ENCODE measurements at regions not wholly inside any gene's neighbourhood (a gene's known extent, or its start where the extent isn't known, plus 50 kb on each side); places are given as distances from the start of the nearest gene placed in this dataset.

DNA sequence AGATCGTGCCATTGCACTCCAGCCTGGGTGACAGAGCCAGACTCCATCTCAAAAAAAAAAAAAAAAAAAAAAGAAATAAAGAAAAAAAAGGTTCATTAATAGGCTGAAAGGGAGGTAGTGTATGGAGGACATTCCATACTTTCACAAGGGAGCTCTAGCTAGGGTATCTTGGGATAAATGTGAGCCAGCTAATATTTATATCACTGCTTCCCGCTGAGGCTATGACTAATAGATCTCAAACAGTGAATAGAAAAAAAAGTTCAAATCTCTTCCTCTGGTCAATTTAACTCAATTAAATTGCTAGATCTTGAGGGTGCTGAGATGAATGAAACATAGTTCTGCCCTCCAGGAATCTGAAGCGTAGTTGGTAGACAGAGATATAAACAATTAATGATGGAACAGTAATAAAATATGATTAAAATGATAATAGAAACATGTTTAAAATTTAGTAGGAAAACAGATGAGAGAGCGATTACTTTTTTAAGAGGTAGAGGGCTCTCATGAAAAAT, 55.7 kb upstream of the SHISA3 start:
- H3K79me2 ChIP-seq (ENCODE audit: insufficient read depth): no peaks in the 10 kb centered on the region
- H2AFZ ChIP-seq: no peak overlapping the region
- no peaks in the 10 kb centered on the region for H3K27me3 ChIP-seq (replicated peaks; ENCODE audit: insufficient read depth)
- H3K4me2 ChIP-seq (ENCODE audit: unreplicated experiment): no peak overlapping the region
- H3K4me3 ChIP-seq: no peak overlapping the region
- no peaks in the 10 kb centered on the region for H3K9me2 ChIP-seq (ENCODE audit: insufficient read depth)
- H4K20me1 ChIP-seq (ENCODE audit: insufficient read depth): no peaks in the 10 kb centered on the region
- in situ Hi-C loops (cut with MboI): no loop called here
- H3K36me3 ChIP-seq (ENCODE audit: low read depth): no peaks in the 10 kb centered on the region
- peaks cover 10% of the 10 kb centered on the region; the same call in 1 of the 2 replicates for H3F3A ChIP-seq (ENCODE audit: insufficient read depth)
- 75 to 79% methylated on average over 4 of the region's 4 CpGs for WGBS, 2 experiments (ENCODE audit: low coverage in 1 of 2, low lambda C conversion rate in 2 of 2, missing lambda C conversion rate in 2 of 2)
- no peak for TF ChIP-seq EZH2phosphoT487 (IDR thresholded peaks at IDR 0.05; ENCODE audit: insufficient read depth, low read depth)
- TF ChIP-seq EZH2 (IDR thresholded peaks at IDR 0.05; ENCODE audit: insufficient read depth, poor library complexity, severe bottlenecking): no peak
- peak; percentile 21 for DNase-seq
- H3K9ac ChIP-seq: no peak overlapping the region
- peaks cover 12% of the 10 kb centered on the region; the same call in 1 of the 2 replicates for H3K4me1 ChIP-seq (ENCODE audit: insufficient read depth)
- no peak overlapping the region for H3K27ac ChIP-seq
- H3K9me3 ChIP-seq (ENCODE audit: low read depth): no peaks in the 10 kb centered on the region

DNA sequence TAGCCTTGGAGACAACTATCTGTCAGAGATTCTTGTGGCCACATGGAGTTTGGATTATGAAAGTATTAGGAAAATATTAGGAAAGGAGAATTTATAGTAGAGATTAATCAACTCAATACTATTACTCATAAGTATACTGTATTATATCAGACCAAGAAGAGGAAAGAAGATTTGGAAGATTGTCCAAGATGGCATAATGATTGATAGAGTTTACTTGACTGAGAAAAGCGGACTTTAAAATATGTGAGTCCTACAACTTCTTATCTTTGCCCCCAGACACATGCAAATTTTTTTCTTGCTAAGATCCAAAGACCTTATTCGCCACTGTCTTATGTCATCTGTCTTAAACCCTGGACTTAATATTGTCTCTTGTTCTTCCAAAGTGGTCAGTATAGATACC, 54.8 kb upstream of the SHISA3 start:
- in situ Hi-C loops (cut with MboI): no loop called here
- Histone ChIP-seq H3K4me1 (ENCODE audit: insufficient read depth) (peaks cover 12% of the 10 kb centered on the region; the same call in 1 of the 2 replicates), H2AFZ (no peak overlapping the region), H3K4me3 (no peak overlapping the region), H3K9ac (no peak overlapping the region), H3K27ac (no peak overlapping the region), H3K9me2 (ENCODE audit: insufficient read depth) (no peaks in the 10 kb centered on the region), H3K79me2 (ENCODE audit: insufficient read depth) (no peaks in the 10 kb centered on the region), H3K36me3 (ENCODE audit: low read depth) (no peaks in the 10 kb centered on the region), H3K9me3 (ENCODE audit: low read depth) (no peaks in the 10 kb centered on the region), H3F3A (ENCODE audit: insufficient read depth) (peaks cover 10% of the 10 kb centered on the region; the same call in 1 of the 2 replicates), H4K20me1 (ENCODE audit: insufficient read depth) (no peaks in the 10 kb centered on the region), H3K4me2 (ENCODE audit: unreplicated experiment) (no peak overlapping the region), H3K27me3 (replicated peaks; ENCODE audit: insufficient read depth) (no peaks in the 10 kb centered on the region)
- TF ChIP-seq EZH2phosphoT487 (IDR thresholded peaks at IDR 0.05; ENCODE audit: insufficient read depth, low read depth): no peak
- TF ChIP-seq EZH2 (IDR thresholded peaks at IDR 0.05; ENCODE audit: insufficient read depth, poor library complexity, severe bottlenecking): no peak
- WGBS, 2 experiments (ENCODE audit: low coverage in 1 of 2, low lambda C conversion rate in 2 of 2, missing lambda C conversion rate in 2 of 2): 46 to 71% methylated on average over 2 of the region's 2 CpGs
- DNase-seq: no peak

DNA sequence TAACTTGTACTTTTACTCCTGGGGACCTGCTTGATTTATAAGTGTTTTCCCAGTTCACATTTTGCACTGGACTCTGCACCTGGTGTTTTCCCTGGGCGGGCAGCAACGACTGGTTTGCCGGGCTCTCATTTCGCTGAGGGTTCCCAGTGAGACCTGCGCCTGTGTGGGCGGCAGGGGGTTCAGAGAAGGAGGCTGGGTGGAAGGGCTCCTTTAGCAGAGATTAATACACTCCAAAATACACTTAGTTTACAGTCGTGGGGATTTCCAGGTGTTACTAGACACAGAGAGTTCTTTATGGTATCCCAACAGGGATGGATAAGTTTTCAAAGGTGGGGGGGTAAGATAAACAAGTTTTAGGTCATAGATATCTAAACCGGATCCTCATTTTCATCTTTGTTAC, 53.0 kb upstream of the SHISA3 start:
- Histone ChIP-seq H3K9ac (no peak overlapping the region), H3K9me2 (ENCODE audit: insufficient read depth) (no peaks in the 10 kb centered on the region), H4K20me1 (ENCODE audit: insufficient read depth) (no peaks in the 10 kb centered on the region), H3K4me1 (ENCODE audit: insufficient read depth) (peaks cover 12% of the 10 kb centered on the region; the same call in 1 of the 2 replicates), H3K4me2 (ENCODE audit: unreplicated experiment) (no peak overlapping the region), H2AFZ (no peak overlapping the region), H3K27me3 (replicated peaks; ENCODE audit: insufficient read depth) (no peaks in the 10 kb centered on the region), H3F3A (ENCODE audit: insufficient read depth) (peaks cover 10% of the 10 kb centered on the region; the same call in 1 of the 2 replicates), H3K27ac (no peak overlapping the region), H3K79me2 (ENCODE audit: insufficient read depth) (no peaks in the 10 kb centered on the region), H3K4me3 (no peak overlapping the region), H3K36me3 (ENCODE audit: low read depth) (no peaks in the 10 kb centered on the region), H3K9me3 (ENCODE audit: low read depth) (no peaks in the 10 kb centered on the region)
- in situ Hi-C loops (cut with MboI): no loop called here
- 48 to 63% methylated on average over 8 of the region's 8 CpGs for WGBS, 2 experiments (ENCODE audit: low coverage in 1 of 2, low lambda C conversion rate in 2 of 2, missing lambda C conversion rate in 2 of 2)
- TF ChIP-seq EZH2phosphoT487 (IDR thresholded peaks at IDR 0.05; ENCODE audit: insufficient read depth, low read depth) (no peak), EZH2 (IDR thresholded peaks at IDR 0.05; ENCODE audit: insufficient read depth, poor library complexity, severe bottlenecking) (no peak)
- no peak for DNase-seq

DNA sequence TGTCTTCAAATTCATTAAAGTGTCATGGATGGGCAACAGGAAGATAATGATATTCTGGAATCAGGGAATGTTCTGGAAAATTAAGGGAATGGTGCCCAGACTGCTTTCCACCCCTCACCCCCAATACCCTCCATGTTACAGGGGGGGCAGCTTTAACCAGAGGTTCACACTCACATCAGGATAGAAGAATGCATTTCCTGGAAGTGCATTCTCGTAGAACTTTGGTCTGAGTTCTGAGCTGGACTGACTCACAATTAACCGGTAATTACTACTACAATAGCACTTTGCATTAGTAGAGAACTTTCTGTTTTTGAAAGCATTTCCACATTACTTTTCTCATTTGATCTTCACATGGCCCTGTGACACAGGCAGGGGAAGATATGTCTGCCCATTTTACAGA, 52.5 kb upstream of the SHISA3 start:
- H3K79me2 ChIP-seq (ENCODE audit: insufficient read depth): no peaks in the 10 kb centered on the region
- TF ChIP-seq EZH2phosphoT487 (IDR thresholded peaks at IDR 0.05; ENCODE audit: insufficient read depth, low read depth) (no peak), EZH2 (IDR thresholded peaks at IDR 0.05; ENCODE audit: insufficient read depth, poor library complexity, severe bottlenecking) (no peak)
- DNase-seq: no peak
- no peaks in the 10 kb centered on the region for H3K9me3 ChIP-seq (ENCODE audit: low read depth)
- 23 to 51% methylated on average over 2 of the region's 2 CpGs for WGBS, 2 experiments (ENCODE audit: low coverage in 1 of 2, low lambda C conversion rate in 2 of 2, missing lambda C conversion rate in 2 of 2)
- no peak overlapping the region for H3K27ac ChIP-seq
- peaks cover 7% of the 10 kb centered on the region; the same call in 1 of the 2 replicates for H3F3A ChIP-seq (ENCODE audit: insufficient read depth)
- no peaks in the 10 kb centered on the region for H3K36me3 ChIP-seq (ENCODE audit: low read depth)
- H2AFZ ChIP-seq: no peak overlapping the region
- no peak overlapping the region for H3K4me2 ChIP-seq (ENCODE audit: unreplicated experiment)
- H3K9ac ChIP-seq: no peak overlapping the region
- H3K4me3 ChIP-seq: no peak overlapping the region
- no peaks in the 10 kb centered on the region for H4K20me1 ChIP-seq (ENCODE audit: insufficient read depth)
- in situ Hi-C loops (cut with MboI): no loop called here
- H3K27me3 ChIP-seq (replicated peaks; ENCODE audit: insufficient read depth): no peaks in the 10 kb centered on the region
- no peaks in the 10 kb centered on the region for H3K9me2 ChIP-seq (ENCODE audit: insufficient read depth)
- peaks cover 8% of the 10 kb centered on the region; the same call in 1 of the 2 replicates for H3K4me1 ChIP-seq (ENCODE audit: insufficient read depth)

Data from GM23248 (cell line).